ENCODE measurements at regions not wholly inside any gene's neighbourhood (a gene's known extent, or its start where the extent isn't known, plus 50 kb on each side); places are given as distances from the start of the nearest gene placed in this dataset.

DNA sequence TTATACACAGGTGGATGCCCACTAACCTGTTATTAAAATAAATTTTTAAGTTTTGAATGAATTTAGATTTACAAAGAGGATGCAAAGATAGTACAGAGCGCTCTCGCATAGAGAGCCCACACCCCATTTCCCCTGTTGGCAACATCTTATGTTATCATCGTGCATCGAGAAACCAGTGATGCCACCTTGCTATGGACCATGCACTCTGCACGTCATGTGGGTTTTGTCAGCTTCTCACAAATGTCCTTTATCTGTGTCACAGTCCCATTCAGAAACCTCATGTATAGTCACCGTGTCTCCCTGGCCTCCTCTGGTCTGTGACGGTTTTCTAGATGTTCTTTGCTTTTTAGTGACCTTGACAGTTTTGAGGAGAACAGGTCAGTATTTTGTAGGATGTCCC, 60.0 kb downstream of the ING1 start:
- no peak for DNase-seq (ENCODE audit: low read depth)

DNA sequence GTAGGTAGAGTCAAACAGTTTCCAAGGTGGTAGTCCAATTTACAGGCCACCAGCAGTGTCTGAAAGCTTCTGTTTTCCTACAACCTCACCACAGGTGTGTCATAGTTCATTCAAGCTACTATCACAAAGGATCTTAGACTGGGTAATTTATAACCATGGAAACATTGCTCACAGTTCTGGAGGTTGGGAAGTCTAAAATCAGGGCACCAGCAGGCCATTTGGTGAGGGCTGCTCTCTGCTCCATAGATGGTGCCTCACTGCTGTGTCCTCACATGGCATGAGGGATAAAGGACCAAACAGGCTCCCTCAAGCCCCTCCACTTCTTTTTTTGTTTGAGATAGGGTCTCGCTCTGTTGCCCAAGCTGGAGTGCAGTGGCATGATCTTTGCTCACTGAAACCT, 60.6 kb downstream of the ING1 start:
- DNase-seq (ENCODE audit: low read depth), result no peak

DNA sequence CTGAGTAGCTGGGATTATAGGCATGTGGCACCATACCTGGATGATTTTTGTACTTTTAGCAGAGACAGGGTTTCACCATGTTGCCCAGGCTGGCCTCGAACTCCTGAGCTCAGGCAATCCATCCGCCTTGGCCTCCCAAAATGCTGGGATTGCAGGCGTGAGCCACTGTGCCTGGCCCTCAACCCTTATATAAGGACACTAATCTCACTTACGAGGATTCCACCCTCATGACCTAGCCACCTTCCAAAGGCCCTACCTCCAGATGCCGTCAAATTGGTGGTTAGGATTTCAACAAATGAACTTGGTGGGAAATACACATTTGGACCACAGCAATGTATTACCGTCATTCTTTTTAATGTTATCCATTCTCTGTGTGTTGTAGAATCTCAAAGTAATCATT, 61.0 kb downstream of the ING1 start:
- DNase-seq (ENCODE audit: low read depth), result no peak

DNA sequence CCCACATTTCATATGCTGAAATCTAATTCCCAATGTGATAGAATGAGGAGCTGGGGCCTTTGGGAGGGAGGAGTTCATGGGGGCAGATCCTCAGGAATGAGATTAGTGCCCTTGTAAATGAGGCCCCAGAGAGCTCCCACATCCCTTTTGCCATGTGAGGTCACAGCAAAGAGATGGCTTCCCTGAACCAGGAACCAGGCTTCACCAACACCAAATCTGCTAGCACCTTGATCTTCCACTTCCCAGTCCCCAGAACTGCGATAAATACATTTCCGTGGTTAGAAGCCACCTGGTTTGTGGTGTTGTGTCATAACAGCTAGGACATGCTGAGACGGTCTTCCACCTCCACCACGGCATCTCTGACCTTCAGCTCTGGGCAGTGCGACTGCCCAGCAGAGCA, 62.1 kb downstream of the ING1 start:
- DNase-seq (ENCODE audit: low read depth), result no peak

GRCh38 chr13:110777251-110777820, 63.8 kb downstream of the ING1 start:
- no peak for DNase-seq (ENCODE audit: low read depth)

DNA sequence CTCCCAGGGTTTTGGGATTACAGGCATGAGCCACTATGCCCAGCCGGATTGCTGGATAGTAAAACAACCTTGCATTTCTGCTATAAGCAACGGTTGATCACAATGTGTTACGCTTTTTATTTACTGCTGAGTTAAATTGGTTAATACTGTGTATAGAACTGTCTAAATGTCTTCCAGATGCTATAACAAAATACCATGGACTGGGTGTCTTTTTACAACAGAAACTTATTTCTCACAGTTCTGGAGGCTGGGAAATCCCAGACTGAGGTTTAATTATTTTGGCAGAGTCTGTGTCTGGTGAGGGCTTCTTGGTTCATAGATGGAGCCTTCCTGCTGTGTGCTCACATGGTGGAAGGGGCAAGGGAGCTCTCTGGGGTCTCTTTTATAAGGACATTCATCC, 65.5 kb downstream of the ING1 start:
- no peak for DNase-seq (ENCODE audit: low read depth)

DNA sequence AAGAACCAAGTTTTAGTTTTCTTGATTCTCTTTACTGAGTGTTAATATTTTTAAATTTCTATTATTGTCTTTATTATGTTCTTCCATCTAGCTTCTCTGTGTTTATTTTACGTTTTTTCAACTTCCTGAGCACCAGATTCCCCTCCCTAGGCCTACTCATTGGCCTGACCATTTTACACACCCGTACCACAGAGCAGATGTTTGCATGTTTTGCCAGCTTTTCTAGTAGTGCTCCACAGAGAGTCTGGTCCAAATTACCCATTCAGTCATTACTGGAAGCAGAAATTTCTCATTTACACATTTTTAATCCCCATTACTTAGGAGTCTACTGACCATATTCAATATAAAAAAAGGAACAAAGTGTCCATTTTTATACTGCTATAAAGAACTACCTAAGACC, 66.9 kb downstream of the ING1 start:
- DNase-seq (ENCODE audit: low read depth), result no peak

GRCh38 chr13:110782185-110782584, 68.7 kb downstream of the ING1 start:
- no peak for DNase-seq (ENCODE audit: low read depth)

GRCh38 chr13:110784704-110785103, 71.2 kb downstream of the ING1 start:
- DNase-seq (ENCODE audit: low read depth), result no peak

GRCh38 chr13:110788778-110789177, 75.3 kb downstream of the ING1 start:
- no peak for DNase-seq (ENCODE audit: low read depth)

DNA sequence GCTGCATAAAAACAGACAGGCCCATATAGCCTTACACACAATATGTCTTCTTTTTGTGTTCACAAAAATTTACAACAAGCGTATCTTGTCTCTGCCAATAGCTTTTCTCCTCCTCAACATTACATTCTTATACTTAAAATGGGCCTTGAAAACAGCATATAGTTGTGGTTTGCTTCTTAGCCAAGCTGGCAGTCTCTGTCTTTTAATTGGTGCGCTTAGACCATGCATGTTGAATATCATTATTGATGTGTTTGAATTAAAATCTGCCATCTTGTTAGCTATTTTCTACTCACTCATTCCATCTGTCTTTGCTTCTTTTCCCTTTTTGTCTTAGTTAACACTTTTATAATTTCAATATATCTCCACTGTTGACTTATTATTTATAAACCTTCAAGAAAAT, 76.4 kb downstream of the ING1 start:
- no peak for DNase-seq (ENCODE audit: low read depth)

DNA sequence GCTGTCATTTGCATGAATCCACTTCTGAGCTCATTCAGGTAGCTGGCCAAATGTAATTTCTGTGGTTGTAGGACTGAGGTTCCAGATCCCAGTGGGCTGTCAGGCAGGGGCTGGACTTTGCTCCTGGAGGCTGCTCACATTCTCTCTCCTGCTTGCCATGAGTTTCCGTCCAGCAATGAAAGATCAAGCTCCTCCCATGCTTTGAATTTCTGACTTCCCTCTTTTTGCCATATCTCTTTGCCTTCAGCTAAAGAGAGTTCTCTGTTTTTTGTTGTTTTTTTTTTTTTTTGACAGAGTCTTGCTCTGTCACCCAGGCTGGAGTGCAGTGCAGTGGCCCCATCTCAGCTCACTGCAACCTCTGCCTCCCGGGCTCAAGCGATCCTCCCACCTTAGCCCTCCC, 76.9 kb downstream of the ING1 start:
- no peak for DNase-seq (ENCODE audit: low read depth)

DNA sequence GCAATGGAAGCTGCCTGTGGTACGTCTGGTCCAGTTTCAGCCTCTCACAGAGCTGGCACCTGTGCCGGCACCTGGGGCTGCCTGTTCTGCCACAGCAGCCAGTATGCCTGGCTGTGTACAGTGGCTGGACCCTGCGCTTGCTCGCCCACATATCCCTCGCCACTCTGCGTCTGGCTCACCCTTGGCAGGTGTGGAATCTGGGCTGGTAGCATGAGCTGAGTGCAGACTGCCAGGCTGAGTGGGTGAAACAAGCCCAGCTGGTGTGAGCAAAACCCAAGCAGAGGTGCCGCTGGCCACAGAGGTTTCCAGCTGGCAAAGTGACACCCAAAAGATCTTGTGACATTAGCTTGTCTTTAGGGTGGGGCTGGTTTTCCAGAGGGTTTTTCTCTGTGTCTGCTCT, 80.7 kb downstream of the ING1 start:
- DNase-seq (ENCODE audit: low read depth), result no peak

- no peak for DNase-seq (ENCODE audit: low read depth)
These were observed 83.9 kb downstream of the ING1 start for GRCh38 chr13:110797230-110797877.

DNA sequence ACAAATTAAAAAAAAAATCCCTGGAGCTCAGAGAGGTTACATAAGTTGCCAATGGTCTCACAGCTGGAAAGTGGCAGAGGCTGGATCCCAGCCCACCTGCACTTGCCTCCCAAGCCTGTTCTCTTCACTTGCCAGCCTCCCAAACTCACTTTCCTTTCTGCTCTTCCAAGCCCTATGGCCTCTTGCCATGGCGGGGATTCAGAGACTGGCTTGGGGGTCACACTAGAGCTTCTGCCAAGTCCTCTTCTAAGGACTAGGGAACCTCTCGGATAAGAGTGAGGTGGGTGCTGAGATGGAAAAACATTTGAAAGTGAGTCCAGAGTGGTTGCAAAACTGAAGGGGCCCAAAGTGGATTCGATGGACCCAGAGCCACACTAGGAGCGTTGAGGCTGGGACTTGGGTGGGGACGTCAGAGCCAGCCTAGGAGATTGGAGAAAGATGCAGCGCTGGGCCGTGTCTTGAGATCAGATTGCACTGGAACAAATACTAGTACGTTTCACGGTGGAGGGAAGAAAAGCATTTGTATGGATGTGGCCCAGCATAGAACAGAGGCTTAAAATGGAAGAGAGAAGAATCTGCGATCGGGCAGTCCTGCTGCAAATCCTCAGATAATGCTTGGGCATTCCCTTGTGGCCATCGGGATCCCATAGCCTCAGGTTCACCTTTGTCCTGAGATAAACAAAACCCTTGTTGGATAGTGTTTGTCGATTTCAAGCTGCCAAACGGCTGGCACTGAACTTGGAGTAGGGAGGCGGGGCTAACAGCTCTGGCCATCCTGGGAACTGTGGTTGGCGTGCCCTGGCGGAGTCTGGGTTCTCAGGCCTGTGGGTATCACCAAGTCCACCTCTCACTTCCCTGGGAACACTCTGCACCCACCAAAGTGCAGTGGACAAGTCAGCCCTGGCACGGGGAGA, 84.8 kb downstream of the ING1 start:
- DNase-seq (ENCODE audit: low read depth), result no peak

DNA sequence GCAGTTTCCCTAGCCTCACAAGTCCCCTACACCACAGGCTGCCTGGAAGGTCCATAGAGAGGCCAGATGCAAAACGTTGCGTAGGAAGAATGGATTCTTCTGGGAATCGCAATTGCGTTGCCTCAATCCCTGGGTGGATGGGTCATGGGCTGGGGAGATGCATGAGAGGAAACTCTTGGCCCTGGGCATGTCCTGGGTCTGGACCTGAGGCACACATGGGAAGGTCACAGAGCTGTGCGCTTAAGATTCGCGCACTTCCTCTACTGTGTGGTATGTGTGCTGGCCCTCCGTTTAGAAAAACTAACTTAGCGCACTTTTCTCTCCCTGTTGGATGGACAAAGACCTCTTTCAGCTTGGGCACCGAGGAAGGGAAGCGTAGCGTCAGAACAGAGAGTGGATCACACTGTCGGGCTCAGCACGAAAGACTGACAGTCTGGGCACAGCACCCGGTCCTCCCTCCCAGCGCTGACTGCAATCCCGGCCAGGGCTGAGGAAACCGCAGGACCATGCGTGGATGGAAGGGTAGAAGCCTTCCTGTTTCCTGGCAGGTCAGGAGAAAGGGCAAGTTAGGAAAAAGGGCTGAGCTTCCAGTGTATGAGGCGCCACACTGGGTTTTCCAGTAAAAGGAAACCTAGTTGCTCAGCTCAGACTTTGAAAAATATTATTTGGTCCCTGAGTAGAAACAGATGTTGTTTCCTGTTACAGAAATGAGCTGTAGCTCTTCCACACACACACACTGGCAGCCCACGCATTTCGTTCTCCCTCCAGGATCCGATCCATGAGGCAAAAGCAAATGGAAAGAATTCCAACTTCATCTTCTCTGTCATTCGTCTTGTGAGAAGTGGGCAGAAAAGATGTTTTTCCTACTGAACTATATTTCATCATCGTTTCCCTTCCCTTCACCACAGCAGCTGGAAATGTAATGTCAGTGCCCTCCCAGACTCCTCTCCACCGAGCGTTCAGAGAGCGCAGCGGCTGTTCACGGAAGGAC, 86.0 kb downstream of the ING1 start:
- DNase-seq (ENCODE audit: low read depth), result no peak

DNA sequence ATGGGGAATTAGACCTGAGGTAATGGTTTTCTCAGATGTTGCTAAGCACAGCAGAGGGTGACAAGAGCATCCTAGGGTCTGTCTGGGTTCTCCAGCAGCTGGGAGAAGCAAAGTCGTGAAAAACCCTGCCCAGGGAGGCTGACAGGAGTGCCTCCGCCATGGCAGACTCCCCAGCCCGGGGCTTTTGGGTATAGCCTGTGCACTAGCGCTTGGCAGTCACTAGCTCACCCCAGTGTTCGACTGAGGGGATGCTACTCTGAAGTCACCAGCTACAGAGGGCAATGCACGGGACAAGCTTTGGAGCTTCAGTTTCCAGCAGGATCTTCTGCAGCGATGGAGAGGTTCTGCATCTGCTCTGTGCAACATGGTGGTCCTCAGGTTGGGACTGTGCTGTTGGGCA, 87.5 kb downstream of the ING1 start:
- DNase-seq (ENCODE audit: low read depth), result no peak

GRCh38 chr13:110802260-110802659, 88.8 kb downstream of the ING1 start:
- DNase-seq (ENCODE audit: low read depth), result no peak

- no peak for DNase-seq (ENCODE audit: low read depth)
These were observed 93.1 kb downstream of the ING1 start for GRCh38 chr13:110806636-110807035.

DNA sequence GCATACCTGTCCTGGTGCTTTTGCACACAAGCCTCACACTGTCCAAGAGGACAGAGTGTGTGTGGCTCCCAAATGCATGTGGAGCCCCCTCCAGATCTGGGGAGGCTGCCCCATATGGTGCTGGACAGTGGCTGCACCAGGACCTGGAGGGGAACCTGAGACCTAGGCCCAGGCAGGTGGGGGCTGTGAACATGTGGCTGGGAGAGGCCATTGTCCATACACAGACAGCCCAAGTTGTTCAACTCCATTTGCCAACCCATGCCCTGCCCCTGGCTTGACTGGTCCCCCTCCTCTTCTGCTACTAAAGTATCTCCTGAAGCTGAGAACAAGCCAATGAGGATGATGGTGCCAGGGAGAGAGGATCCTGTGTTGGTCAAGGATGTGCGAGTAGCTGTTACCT, 94.0 kb downstream of the ING1 start:
- DNase-seq (ENCODE audit: low read depth), result no peak

DNA sequence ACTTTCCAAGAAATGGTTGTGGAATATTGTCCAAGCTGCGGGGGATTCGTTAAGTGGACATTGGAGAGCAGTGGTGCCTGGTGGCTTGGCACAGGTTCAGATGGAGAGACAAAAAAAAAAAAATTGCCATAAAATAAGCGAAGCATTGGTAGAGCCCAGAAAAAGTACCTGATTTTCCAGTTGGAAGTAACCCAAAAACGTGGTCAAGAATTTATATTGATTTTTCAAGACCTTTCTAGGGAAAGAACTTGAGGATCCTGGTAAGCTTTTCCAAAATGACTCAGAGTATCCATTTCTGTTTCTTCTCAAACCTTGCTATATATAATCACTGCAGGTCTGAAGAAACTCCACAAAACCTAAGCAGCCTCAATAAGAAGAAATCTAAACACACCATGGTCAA, 94.6 kb downstream of the ING1 start:
- DNase-seq (ENCODE audit: low read depth), result no peak

DNA sequence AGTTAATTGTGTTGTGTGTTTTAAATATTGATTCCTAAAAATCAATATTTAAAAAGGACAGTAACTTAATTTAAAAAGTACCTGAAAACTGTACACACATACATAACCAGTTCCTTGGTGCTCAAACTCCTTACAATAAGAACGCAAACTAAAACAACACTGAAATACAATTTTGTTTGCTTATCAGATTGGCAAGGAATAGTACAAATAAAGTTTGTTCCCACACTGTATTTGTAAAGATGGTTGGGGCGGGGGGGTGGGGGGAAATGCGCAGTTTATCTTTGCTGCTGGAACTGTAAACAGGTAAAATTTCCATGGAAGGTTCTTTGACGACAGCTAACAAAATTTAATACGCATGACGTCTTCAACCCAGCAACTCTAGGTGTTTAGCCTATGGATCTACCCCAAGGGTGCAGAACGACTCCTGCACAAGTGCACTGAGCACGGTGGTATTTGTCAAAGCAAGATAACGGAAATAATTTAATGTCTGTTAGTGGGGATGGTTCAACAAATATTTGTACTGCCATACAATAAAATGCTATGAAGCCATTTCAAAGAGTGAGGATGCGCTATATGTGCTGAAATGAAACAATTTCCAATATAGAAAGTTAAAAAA, 96.5 kb downstream of the ING1 start:
- DNase-seq (ENCODE audit: low read depth), result no peak
